Mesothelial cell of epicardium (in vitro differentiated cells): ENCODE measurements at regions not wholly inside any gene's neighbourhood (a gene's known extent, or its start where the extent isn't known, plus 50 kb on each side); places are given as distances from the start of the nearest gene placed in this dataset.

Experiments used
- DNase-seq, 2 experiments: peaks; one replicate each; pipeline ENCODE4 v3.0.0; 2021; ENCODE audit warnings: low spot score in 2 of 2; ENCODE audit not compliant: unreplicated experiment in 2 of 2
- H3K27ac Mint-ChIP-seq: 2 replicates; pipeline ENCODE4 v1.8.0; 2021; ENCODE audit warnings: mixed read lengths
- H3K27me3 Mint-ChIP-seq: 2 replicates; pipeline ENCODE4 v1.8.0; 2021; ENCODE audit warnings: low read depth, mixed read lengths
- H3K36me3 Mint-ChIP-seq: 2 replicates; pipeline ENCODE4 v1.8.0; 2021; ENCODE audit warnings: mixed read lengths
- H3K4me1 Mint-ChIP-seq: 2 replicates; pipeline ENCODE4 v1.8.0; 2021; ENCODE audit warnings: mixed read lengths
- H3K4me3 Mint-ChIP-seq: 2 replicates; pipeline ENCODE4 v1.8.0; 2021; ENCODE audit warnings: mild to moderate bottlenecking, moderate library complexity, mixed read lengths
- H3K9me3 Mint-ChIP-seq: 2 replicates; pipeline ENCODE4 v1.8.0; 2021; ENCODE audit warnings: mixed read lengths
- CTCF ChIP-seq: fragments of 200-600 bp; sonication (generic); IDR thresholded peaks from one replicate; pipeline ENCODE4 v1.5.0; 2021; ENCODE audit warnings: antibody characterized with exemption; ENCODE audit not compliant: unreplicated experiment

- no peak overlapping the region for H3K27ac Mint-ChIP-seq
- H3K36me3 Mint-ChIP-seq, result no peaks in the 10 kb centered on the region
- peaks cover 6% of the 10 kb centered on the region for H3K9me3 Mint-ChIP-seq
- H3K4me3 Mint-ChIP-seq, result no peak overlapping the region
- no peaks in the 10 kb centered on the region for H3K4me1 Mint-ChIP-seq
- DNase-seq, result no peak
- no peak for TF ChIP-seq CTCF
- no peaks in the 10 kb centered on the region for H3K27me3 Mint-ChIP-seq
These were observed 75.4 kb upstream of the SLC35G4 start for GRCh38 chr18:11533942-11534496.

GRCh38 chr18:11533513-11533890, 75.9 kb upstream of the SLC35G4 start:
- no peak for DNase-seq
- Mint-ChIP-seq H3K9me3 (peaks cover 6% of the 10 kb centered on the region), H3K36me3 (no peaks in the 10 kb centered on the region), H3K27ac (no peak overlapping the region), H3K4me1 (no peaks in the 10 kb centered on the region), H3K4me3 (no peak overlapping the region), H3K27me3 (no peaks in the 10 kb centered on the region)
- no peak for TF ChIP-seq CTCF

- DNase-seq, result no peak
- no peak for TF ChIP-seq CTCF
- peaks cover 6% of the 10 kb centered on the region for H3K9me3 Mint-ChIP-seq
- H3K4me3 Mint-ChIP-seq, result no peak overlapping the region
- H3K27me3 Mint-ChIP-seq, result no peaks in the 10 kb centered on the region
- no peaks in the 10 kb centered on the region for H3K36me3 Mint-ChIP-seq
- no peak overlapping the region for H3K27ac Mint-ChIP-seq
- no peaks in the 10 kb centered on the region for H3K4me1 Mint-ChIP-seq
These were observed 76.5 kb upstream of the SLC35G4 start for GRCh38 chr18:11532758-11533512.

- Mint-ChIP-seq H3K27ac (no peak overlapping the region), H3K4me3 (no peak overlapping the region), H3K27me3 (no peaks in the 10 kb centered on the region), H3K36me3 (no peaks in the 10 kb centered on the region), H3K9me3 (no peaks in the 10 kb centered on the region), H3K4me1 (no peaks in the 10 kb centered on the region)
- TF ChIP-seq CTCF, result no peak
- no peak for DNase-seq
These were observed 80.3 kb upstream of the SLC35G4 start for GRCh38 chr18:11529081-11529480.

- no peak overlapping the region for H3K4me3 Mint-ChIP-seq
- no peak for TF ChIP-seq CTCF
- H3K9me3 Mint-ChIP-seq, result no peaks in the 10 kb centered on the region
- no peaks in the 10 kb centered on the region for H3K36me3 Mint-ChIP-seq
- no peak for DNase-seq
- H3K27me3 Mint-ChIP-seq, result no peaks in the 10 kb centered on the region
- peaks cover 2% of the 10 kb centered on the region for H3K4me1 Mint-ChIP-seq
- no peak overlapping the region for H3K27ac Mint-ChIP-seq
These were observed 82.7 kb upstream of the SLC35G4 start for GRCh38 chr18:11526675-11527074.

- no peaks in the 10 kb centered on the region for H3K9me3 Mint-ChIP-seq
- peaks cover 9% of the 10 kb centered on the region for H3K4me1 Mint-ChIP-seq
- H3K27ac Mint-ChIP-seq, result no peak overlapping the region
These were observed 85.6 kb upstream of the SLC35G4 start for GRCh38 chr18:11523804-11524203.

More at GRCh38 chr18:11523804-11524203, 85.6 kb upstream of the SLC35G4 start:
- TF ChIP-seq CTCF, result no peak
- no peak for DNase-seq
- H3K27me3 Mint-ChIP-seq, result no peaks in the 10 kb centered on the region
- no peaks in the 10 kb centered on the region for H3K36me3 Mint-ChIP-seq
- H3K4me3 Mint-ChIP-seq, result no peak overlapping the region
